ENCODE measurements at regions not wholly inside any gene's neighbourhood (a gene's known extent, or its start where the extent isn't known, plus 50 kb on each side); places are given as distances from the start of the nearest gene placed in this dataset.
"Not testable (repeated sequence)": the region's sequence is repeated elsewhere in the genome, so short reads cannot be mapped to it uniquely, and the experiment has no call there.

- POLR2A ChIA-PET: no interaction called here
- CTCF ChIA-PET: interaction anchor here (1.3 to 1.5 kb wide), 2 partner anchors 12 to 26 kb away, joined by 4 to 5 read pairs; no protein-coding TSS in a partner anchor
- DNase-seq (ENCODE audit: extremely low spot score): no peak
- TF ChIP-seq, protein P1, sequence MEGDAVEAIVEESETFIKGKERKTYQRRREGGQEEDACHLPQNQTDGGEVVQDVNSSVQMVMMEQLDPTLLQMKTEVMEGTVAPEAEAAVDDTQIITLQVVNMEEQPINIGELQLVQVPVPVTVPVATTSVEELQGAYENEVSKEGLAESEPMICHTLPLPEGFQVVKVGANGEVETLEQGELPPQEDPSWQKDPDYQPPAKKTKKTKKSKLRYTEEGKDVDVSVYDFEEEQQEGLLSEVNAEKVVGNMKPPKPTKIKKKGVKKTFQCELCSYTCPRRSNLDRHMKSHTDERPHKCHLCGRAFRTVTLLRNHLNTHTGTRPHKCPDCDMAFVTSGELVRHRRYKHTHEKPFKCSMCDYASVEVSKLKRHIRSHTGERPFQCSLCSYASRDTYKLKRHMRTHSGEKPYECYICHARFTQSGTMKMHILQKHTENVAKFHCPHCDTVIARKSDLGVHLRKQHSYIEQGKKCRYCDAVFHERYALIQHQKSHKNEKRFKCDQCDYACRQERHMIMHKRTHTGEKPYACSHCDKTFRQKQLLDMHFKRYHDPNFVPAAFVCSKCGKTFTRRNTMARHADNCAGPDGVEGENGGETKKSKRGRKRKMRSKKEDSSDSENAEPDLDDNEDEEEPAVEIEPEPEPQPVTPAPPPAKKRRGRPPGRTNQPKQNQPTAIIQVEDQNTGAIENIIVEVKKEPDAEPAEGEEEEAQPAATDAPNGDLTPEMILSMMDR (IDR thresholded peaks at IDR 0.05; ENCODE audit: control extremely low read depth, extremely low read depth, low read depth, missing control alignments): no peak
Measured at GRCh38 chr3:26480377-26480776, 142.2 kb upstream of the LRRC3B start.

- CTCF ChIA-PET: interaction anchor here (1.3 kb wide), 1 partner anchor 10 kb away, joined by 3 read pairs; no protein-coding TSS in a partner anchor
- DNase-seq (ENCODE audit: extremely low spot score): no peak
- POLR2A ChIA-PET: no interaction called here
- TF ChIP-seq, protein P1 (IDR thresholded peaks at IDR 0.05; ENCODE audit: control extremely low read depth, extremely low read depth, low read depth, missing control alignments): no peak
Measured at GRCh38 chr3:26484140-26484539, 138.4 kb upstream of the LRRC3B start.

- ChIA-PET POLR2A (no interaction called here), CTCF (no interaction called here)
- DNase-seq (ENCODE audit: extremely low spot score): no peak
- TF ChIP-seq, protein P1 (IDR thresholded peaks at IDR 0.05; ENCODE audit: control extremely low read depth, extremely low read depth, low read depth, missing control alignments): no peak
Measured at GRCh38 chr3:26498271-26498670, 124.3 kb upstream of the LRRC3B start.

DNA sequence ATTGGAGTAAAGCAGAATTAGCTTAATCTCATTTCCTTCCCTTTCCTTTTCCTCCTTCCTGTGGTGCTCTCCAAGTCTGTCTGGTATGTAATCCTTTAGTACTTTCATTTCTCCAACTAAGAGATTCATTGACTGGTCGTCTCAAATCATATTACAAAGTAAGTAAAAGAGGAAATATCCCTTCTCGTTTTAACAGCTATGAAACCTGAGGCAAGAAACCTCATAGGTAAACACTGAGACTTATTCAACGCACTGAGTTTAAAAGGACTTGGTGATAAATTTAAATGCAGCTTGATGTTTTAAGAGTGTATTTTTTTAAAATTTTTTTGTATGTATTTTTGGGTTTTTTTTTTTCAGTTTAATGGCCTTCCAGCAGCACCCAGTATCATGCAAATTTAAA lies 117.2 kb upstream of the LRRC3B start:
- POLR2A ChIA-PET: no interaction called here
- TF ChIP-seq, protein P1 (IDR thresholded peaks at IDR 0.05; ENCODE audit: control extremely low read depth, extremely low read depth, low read depth, missing control alignments): no peak
- no peak for DNase-seq (ENCODE audit: extremely low spot score)
- CTCF ChIA-PET: interaction anchor here (1.7 kb wide), 1 partner anchor 25 kb away, joined by 5 read pairs; no protein-coding TSS in a partner anchor

GRCh38 chr3:26514445-26515029 lies 108.0 kb upstream of the LRRC3B start:
- CTCF ChIA-PET; POLR2A ChIA-PET; DNase-seq (ENCODE audit: extremely low spot score): not testable (repeated sequence)

DNA sequence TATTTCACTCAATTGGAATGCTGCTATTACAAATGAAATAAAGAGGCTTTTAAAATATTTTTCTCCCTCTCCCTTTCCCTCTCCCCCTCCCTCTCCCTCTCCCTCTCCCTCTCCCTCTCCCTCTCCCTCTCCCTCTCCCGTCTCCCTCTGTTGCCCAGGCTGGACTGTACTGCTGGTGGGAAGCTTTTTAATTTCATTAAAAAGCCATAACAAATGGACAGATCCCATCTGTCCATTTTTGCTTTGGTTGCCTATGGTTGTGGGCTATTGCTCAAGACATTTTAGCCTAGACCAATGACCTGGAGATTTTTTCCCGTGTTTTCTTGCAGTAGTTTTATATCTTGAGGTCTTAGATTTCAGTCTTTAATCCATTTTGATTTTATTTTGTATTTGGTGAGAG lies 107.2 kb upstream of the LRRC3B start:
- ChIA-PET CTCF (no interaction called here), POLR2A (no interaction called here)
- no peak for DNase-seq (ENCODE audit: extremely low spot score)
- TF ChIP-seq, protein P1 (IDR thresholded peaks at IDR 0.05; ENCODE audit: control extremely low read depth, extremely low read depth, low read depth, missing control alignments): no peak

DNA sequence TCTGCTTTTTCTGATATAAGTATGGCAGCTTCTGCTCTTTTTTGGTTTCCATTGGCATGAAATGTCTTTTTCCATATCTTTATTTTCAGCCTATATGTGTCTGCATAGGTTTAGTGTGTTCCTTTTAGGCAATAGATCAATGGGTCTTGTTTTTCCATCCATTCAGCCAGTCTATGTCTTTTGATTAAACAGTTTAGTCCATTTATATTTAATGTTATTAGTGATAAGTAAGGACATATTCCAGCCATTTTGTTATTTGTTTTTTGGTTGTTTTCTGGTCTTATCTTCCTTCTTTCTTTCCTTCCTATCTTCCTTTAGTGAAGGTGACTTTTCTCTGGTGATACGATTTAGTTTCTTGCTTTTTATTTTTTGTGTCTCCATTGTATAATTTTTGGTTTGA lies 101.3 kb upstream of the LRRC3B start:
- ChIA-PET POLR2A (no interaction called here), CTCF (interaction anchor here (1.4 kb wide), 1 partner anchor 11 kb away, joined by 4 read pairs; no protein-coding TSS in a partner anchor)
- TF ChIP-seq, protein P1 (IDR thresholded peaks at IDR 0.05; ENCODE audit: control extremely low read depth, extremely low read depth, low read depth, missing control alignments): no peak
- no peak for DNase-seq (ENCODE audit: extremely low spot score)
